PC-9 (cell line): ENCODE measurements at regions not wholly inside any gene's neighbourhood (a gene's known extent, or its start where the extent isn't known, plus 50 kb on each side); places are given as distances from the start of the nearest gene placed in this dataset.

ENCODE experiments used
- CTCF ChIP-seq: fragments of 200-600 bp; sonication (generic); conservative IDR thresholded peaks from 2 replicates; pipeline ENCODE4 v1.6.1; 2017; ENCODE audit warnings: mixed run types, antibody characterized with exemption, mild to moderate bottlenecking, moderate library complexity
- EZH2 ChIP-seq: fragments of 200-600 bp; sonication (generic); IDR thresholded peaks from 2 replicates; pipeline ENCODE4 v1.8.0; 2017; ENCODE audit warnings: antibody characterized with exemption, low read depth

- TF ChIP-seq CTCF (no peak), EZH2 (no peak)
Measured at GRCh38 chr12:43104494-43104893, 447.5 kb downstream of the ADAMTS20 start.
